Fibroblast of lung (primary cell): ENCODE measurements at regions not wholly inside any gene's neighbourhood (a gene's known extent, or its start where the extent isn't known, plus 50 kb on each side); places are given as distances from the start of the nearest gene placed in this dataset.

Experiments
- DNase-seq, 2 donors: peaks; one replicate each; pipeline versions ENCODE4 v3.0.0 to v3.0.0-alpha.2; 2010; ENCODE audit warnings: low read depth in 2 of 2
- H2AFZ ChIP-seq: 2 replicates; pipeline ENCODE4 v1.5.1; 2012; ENCODE audit warnings: low read length, control low read depth, inconsistent platforms
- H3K27ac ChIP-seq: 2 replicates; pipeline ENCODE4 v1.5.1; 2011; ENCODE audit warnings: low read length, control low read depth; ENCODE audit not compliant: insufficient read depth
- H3K27me3 ChIP-seq: 2 replicates; pipeline ENCODE4 v1.5.1; 2011; ENCODE audit warnings: mild to moderate bottlenecking, low read length; ENCODE audit not compliant: control insufficient read depth, insufficient read depth
- H3K36me3 ChIP-seq: 2 replicates; pipeline ENCODE4 v1.5.1; 2011; ENCODE audit warnings: low read length; ENCODE audit not compliant: control insufficient read depth, insufficient read depth
- H3K4me1 ChIP-seq: 2 replicates; pipeline ENCODE4 v1.5.1; 2011; ENCODE audit warnings: low read length; ENCODE audit not compliant: control insufficient read depth, insufficient read depth; ENCODE audit errors: extremely low read depth
- H3K4me2 ChIP-seq: 2 replicates; pipeline ENCODE4 v1.5.1; 2011; ENCODE audit warnings: low read length, control low read depth; ENCODE audit not compliant: insufficient read depth; ENCODE audit errors: extremely low read depth
- H3K4me3 ChIP-seq, 4 experiments: fragments of 200-600 bp in 1 of 4; sonication (generic) in 1 of 4; replicated peaks in 1 of 4; 2 replicates each; pipeline ENCODE4 v1.5.1; 2011 to 2016; ENCODE audit warnings: low read length in 4 of 4, low read depth in 3 of 4, mild to moderate bottlenecking in 3 of 4, control low read depth in 2 of 4, inconsistent platforms in 1 of 4, mixed read lengths in 1 of 4; ENCODE audit not compliant: insufficient read depth in 1 of 4; ENCODE audit errors: control extremely low read depth in 1 of 4
- H3K79me2 ChIP-seq: 2 replicates; pipeline ENCODE4 v1.5.1; 2012; ENCODE audit warnings: mild to moderate bottlenecking, low read length, inconsistent platforms; ENCODE audit not compliant: control insufficient read depth, insufficient read depth
- H3K9ac ChIP-seq: 2 replicates; pipeline ENCODE4 v1.5.1; 2011; ENCODE audit warnings: mild to moderate bottlenecking, low read length, control low read depth; ENCODE audit not compliant: insufficient read depth
- H3K9me3 ChIP-seq: 2 replicates; pipeline ENCODE4 v1.5.1; 2012; ENCODE audit warnings: low read depth, low read length; ENCODE audit not compliant: control insufficient read depth, insufficient read depth
- H4K20me1 ChIP-seq: 2 replicates; pipeline ENCODE4 v1.5.1; 2011; ENCODE audit warnings: low read length; ENCODE audit not compliant: control insufficient read depth, insufficient read depth; ENCODE audit errors: extremely low read depth
- EZH2 ChIP-seq: IDR thresholded peaks from 2 replicates; pipeline ENCODE4 v1.5.1; 2012; ENCODE audit warnings: low read length, control low read depth, mild to moderate bottlenecking; ENCODE audit errors: missing control alignments
- TF ChIP-seq, protein P1 (sequence below), 2 donors: IDR thresholded peaks in 1 of 2; conservative IDR thresholded peaks in 1 of 2; 1 replicate in 1 of 2; 2 replicates in 1 of 2; pipeline ENCODE4 v1.5.1; 2011 to 2012; ENCODE audit warnings: low read length in 2 of 2, control low read depth in 1 of 2, inconsistent platforms in 1 of 2, low read depth in 1 of 2, mild to moderate bottlenecking in 1 of 2

GRCh38 chr15:81073801-81074200 is 60.3 kb upstream of the CFAP161 start:
- Histone ChIP-seq H3K79me2 (no peaks in the 10 kb centered on the region), H3K27me3 (no peaks in the 10 kb centered on the region), H4K20me1 (no peaks in the 10 kb centered on the region), H3K9me3 (no peaks in the 10 kb centered on the region), H2AFZ (no peak overlapping the region), H3K36me3 (no peaks in the 10 kb centered on the region), H3K4me1 (no peaks in the 10 kb centered on the region), H3K9ac (no peak overlapping the region), H3K4me2 (no peak overlapping the region), H3K27ac (no peak overlapping the region), H3K4me3 (no peak overlapping the region)
- TF ChIP-seq EZH2 = no peak
- TF ChIP-seq, protein P1, sequence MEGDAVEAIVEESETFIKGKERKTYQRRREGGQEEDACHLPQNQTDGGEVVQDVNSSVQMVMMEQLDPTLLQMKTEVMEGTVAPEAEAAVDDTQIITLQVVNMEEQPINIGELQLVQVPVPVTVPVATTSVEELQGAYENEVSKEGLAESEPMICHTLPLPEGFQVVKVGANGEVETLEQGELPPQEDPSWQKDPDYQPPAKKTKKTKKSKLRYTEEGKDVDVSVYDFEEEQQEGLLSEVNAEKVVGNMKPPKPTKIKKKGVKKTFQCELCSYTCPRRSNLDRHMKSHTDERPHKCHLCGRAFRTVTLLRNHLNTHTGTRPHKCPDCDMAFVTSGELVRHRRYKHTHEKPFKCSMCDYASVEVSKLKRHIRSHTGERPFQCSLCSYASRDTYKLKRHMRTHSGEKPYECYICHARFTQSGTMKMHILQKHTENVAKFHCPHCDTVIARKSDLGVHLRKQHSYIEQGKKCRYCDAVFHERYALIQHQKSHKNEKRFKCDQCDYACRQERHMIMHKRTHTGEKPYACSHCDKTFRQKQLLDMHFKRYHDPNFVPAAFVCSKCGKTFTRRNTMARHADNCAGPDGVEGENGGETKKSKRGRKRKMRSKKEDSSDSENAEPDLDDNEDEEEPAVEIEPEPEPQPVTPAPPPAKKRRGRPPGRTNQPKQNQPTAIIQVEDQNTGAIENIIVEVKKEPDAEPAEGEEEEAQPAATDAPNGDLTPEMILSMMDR (conservative IDR thresholded peaks at IDR 0.05 in 1 of 2, IDR thresholded peaks at IDR 0.05 in 1 of 2; ENCODE audit: low read depth in 1 of 2, low read length in 2 of 2) = no peak
- no peak for DNase-seq

GRCh38 chr15:81074773-81075172 is 59.3 kb upstream of the CFAP161 start:
- H3K36me3 ChIP-seq = no peaks in the 10 kb centered on the region
- TF ChIP-seq EZH2 = no peak
- TF ChIP-seq, protein P1 (conservative IDR thresholded peaks at IDR 0.05 in 1 of 2, IDR thresholded peaks at IDR 0.05 in 1 of 2; ENCODE audit: low read depth in 1 of 2, low read length in 2 of 2) = no peak
- no peak overlapping the region for H3K4me2 ChIP-seq
- no peaks in the 10 kb centered on the region for H3K79me2 ChIP-seq
- no peaks in the 10 kb centered on the region for H3K4me1 ChIP-seq
- H4K20me1 ChIP-seq = no peaks in the 10 kb centered on the region
- no peak overlapping the region for H3K27ac ChIP-seq
- no peak overlapping the region for H3K4me3 ChIP-seq
- no peaks in the 10 kb centered on the region for H3K27me3 ChIP-seq
- no peaks in the 10 kb centered on the region for H3K9me3 ChIP-seq
- DNase-seq = peak in 1 of 2 donors; percentile 3
- no peak overlapping the region for H2AFZ ChIP-seq
- no peak overlapping the region for H3K9ac ChIP-seq

GRCh38 chr15:81075272-81075671 is 58.8 kb upstream of the CFAP161 start:
- no peak for DNase-seq

More at GRCh38 chr15:81075272-81075671, 58.8 kb upstream of the CFAP161 start:
- Histone ChIP-seq H3K4me1 (no peaks in the 10 kb centered on the region), H3K36me3 (no peaks in the 10 kb centered on the region), H3K9ac (no peak overlapping the region), H3K4me2 (no peak overlapping the region), H3K27me3 (no peaks in the 10 kb centered on the region), H3K79me2 (no peaks in the 10 kb centered on the region), H3K27ac (no peak overlapping the region), H3K4me3 (no peak overlapping the region), H3K9me3 (no peaks in the 10 kb centered on the region), H4K20me1 (no peaks in the 10 kb centered on the region), H2AFZ (no peak overlapping the region)
- TF ChIP-seq, protein P1 (conservative IDR thresholded peaks at IDR 0.05 in 1 of 2, IDR thresholded peaks at IDR 0.05 in 1 of 2; ENCODE audit: low read depth in 1 of 2, low read length in 2 of 2) = no peak
- no peak for TF ChIP-seq EZH2
